Erythroblast (primary cell): ENCODE measurements at regions not wholly inside any gene's neighbourhood (a gene's known extent, or its start where the extent isn't known, plus 50 kb on each side); places are given as distances from the start of the nearest gene placed in this dataset.

ENCODE experiments used
- GATA1 ChIP-seq: IDR thresholded peaks from 2 replicates; pipeline ENCODE4 v1.6.1; 2011; ENCODE audit warnings: low read depth, mild to moderate bottlenecking, control low read depth, low read length, moderate library complexity
- POLR2A ChIP-seq: IDR thresholded peaks from 2 replicates; pipeline ENCODE4 v1.6.1; 2011; ENCODE audit warnings: mild to moderate bottlenecking, low read length

DNA sequence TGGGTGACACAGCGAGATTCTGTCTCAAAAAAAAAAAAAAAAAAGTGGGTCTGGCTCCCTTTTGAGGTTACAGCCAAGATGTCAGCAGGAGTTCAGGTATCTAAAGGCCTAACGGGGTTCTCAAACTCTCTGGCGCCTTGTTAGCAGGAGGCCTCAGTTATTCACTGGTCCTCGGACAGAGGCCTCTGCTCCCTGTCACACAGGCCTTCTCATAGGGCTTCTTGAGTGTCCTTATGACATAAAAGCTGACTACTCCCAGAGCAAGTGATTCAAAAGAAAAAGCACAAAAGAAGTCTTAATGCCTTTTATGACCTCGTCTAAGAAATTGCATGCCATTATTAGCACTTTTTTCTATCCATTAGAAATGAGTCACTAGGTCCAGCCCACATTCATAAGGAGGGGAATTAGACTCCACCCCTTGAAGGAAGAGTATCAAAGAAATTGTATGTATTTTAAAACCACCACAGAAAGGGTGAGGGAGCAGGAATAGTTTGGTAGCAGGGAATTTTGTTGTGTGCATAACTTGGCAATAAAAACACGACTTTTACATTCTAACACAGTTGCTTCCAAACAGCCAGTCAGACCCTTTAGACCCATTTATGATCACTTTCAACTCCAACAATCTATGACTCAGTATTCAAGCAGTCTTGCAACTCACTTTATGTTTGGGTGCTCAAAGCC, 90.3 kb downstream of the MEX3B start:
- TF ChIP-seq POLR2A (no peak), GATA1 (no peak)
